ENCODE measurements at regions not wholly inside any gene's neighbourhood (a gene's known extent, or its start where the extent isn't known, plus 50 kb on each side); places are given as distances from the start of the nearest gene placed in this dataset.

GRCh38 chr13:53499576-53500133, 471.0 kb downstream of the OLFM4 start:
- TF ChIP-seq CTCF (IDR thresholded peaks at IDR 0.05; ENCODE audit: poor library complexity) = no peak
- TF ChIP-seq EZH2 (IDR thresholded peaks at IDR 0.05; ENCODE audit: borderline replicate concordance) = no peak
